Astrocyte (in vitro differentiated cells and primary cell): ENCODE measurements at regions not wholly inside any gene's neighbourhood (a gene's known extent, or its start where the extent isn't known, plus 50 kb on each side); places are given as distances from the start of the nearest gene placed in this dataset.

ENCODE experiments used
- DNase-seq: peaks from one replicate; pipeline ENCODE4 v3.0.0-alpha.2; 2010; ENCODE audit warnings: low read depth
- FAIRE-seq: peaks from 2 replicates; lab custom pipeline; 2011; peaks lifted over from hg19 to GRCh38; lab: Jason Lieb, UNC
- H2AFZ ChIP-seq: 2 replicates; pipeline ENCODE4 v1.6.0; 2012; ENCODE audit warnings: low read depth, low read length, inconsistent platforms
- H3K27ac ChIP-seq: 2 replicates; pipeline ENCODE4 v1.5.1; 2011; ENCODE audit warnings: low read depth, low read length, inconsistent platforms
- H3K27me3 ChIP-seq: 2 replicates; pipeline ENCODE4 v1.6.0; 2011; ENCODE audit warnings: low read length, inconsistent platforms; ENCODE audit not compliant: insufficient read depth
- H3K36me3 ChIP-seq: 2 replicates; pipeline ENCODE4 v1.5.1; 2011; ENCODE audit warnings: low read length, inconsistent platforms; ENCODE audit not compliant: insufficient read depth
- H3K4me1 ChIP-seq: 2 replicates; pipeline ENCODE4 v1.5.1; 2011; ENCODE audit warnings: low read length, inconsistent platforms; ENCODE audit not compliant: insufficient read depth
- H3K4me2 ChIP-seq: 2 replicates; pipeline ENCODE4 v1.6.0; 2012; ENCODE audit warnings: low read length, inconsistent platforms
- H3K4me3 ChIP-seq: 2 replicates; pipeline ENCODE4 v1.5.1; 2011; ENCODE audit warnings: low read depth, mild to moderate bottlenecking, low read length, inconsistent platforms; ENCODE audit not compliant: insufficient read depth
- H3K79me2 ChIP-seq: 2 replicates; pipeline ENCODE4 v1.6.0; 2012; ENCODE audit warnings: mild to moderate bottlenecking, low read length, inconsistent platforms; ENCODE audit not compliant: insufficient read depth
- H3K9ac ChIP-seq: 2 replicates; pipeline ENCODE4 v1.6.0; 2012; ENCODE audit warnings: mild to moderate bottlenecking, low read length, inconsistent platforms
- H3K9me3 ChIP-seq: 2 replicates; pipeline ENCODE4 v1.5.1; 2012; ENCODE audit warnings: low read depth, mild to moderate bottlenecking, low read length, inconsistent platforms; ENCODE audit not compliant: insufficient read depth
- H4K20me1 ChIP-seq: 2 replicates; pipeline ENCODE4 v1.6.0; 2012; ENCODE audit warnings: low read length, inconsistent platforms; ENCODE audit not compliant: insufficient read depth
- H3K27ac Mint-ChIP-seq: one replicate; pipeline ENCODE4 v1.8.0; 2021; ENCODE audit warnings: mild to moderate bottlenecking, mixed read lengths; ENCODE audit not compliant: unreplicated experiment
- H3K27me3 Mint-ChIP-seq: one replicate; pipeline ENCODE4 v1.8.0; 2021; ENCODE audit warnings: low read depth, mixed read lengths; ENCODE audit not compliant: unreplicated experiment
- H3K36me3 Mint-ChIP-seq: one replicate; pipeline ENCODE4 v1.8.0; 2021; ENCODE audit warnings: low read depth, mixed read lengths; ENCODE audit not compliant: unreplicated experiment
- H3K4me1 Mint-ChIP-seq: one replicate; pipeline ENCODE4 v1.8.0; 2021; ENCODE audit warnings: low read depth, mixed read lengths; ENCODE audit not compliant: unreplicated experiment
- H3K4me3 Mint-ChIP-seq: one replicate; pipeline ENCODE4 v1.8.0; 2021; ENCODE audit warnings: mild to moderate bottlenecking, moderate library complexity, mixed read lengths; ENCODE audit not compliant: unreplicated experiment
- H3K9me3 Mint-ChIP-seq: one replicate; pipeline ENCODE4 v1.8.0; 2021; ENCODE audit warnings: mild to moderate bottlenecking, mixed read lengths; ENCODE audit not compliant: unreplicated experiment
- EZH2 ChIP-seq: IDR thresholded peaks from 2 replicates; pipeline ENCODE4 v1.6.1; 2012; ENCODE audit warnings: mild to moderate bottlenecking, low read length, inconsistent platforms; ENCODE audit not compliant: insufficient read depth
- TF ChIP-seq, protein P1 (sequence below): IDR thresholded peaks from 2 replicates; pipeline ENCODE4 v1.5.1; 2011; ENCODE audit warnings: low read depth, mild to moderate bottlenecking, inconsistent platforms, low read length, moderate library complexity; ENCODE audit not compliant: insufficient read depth

DNA sequence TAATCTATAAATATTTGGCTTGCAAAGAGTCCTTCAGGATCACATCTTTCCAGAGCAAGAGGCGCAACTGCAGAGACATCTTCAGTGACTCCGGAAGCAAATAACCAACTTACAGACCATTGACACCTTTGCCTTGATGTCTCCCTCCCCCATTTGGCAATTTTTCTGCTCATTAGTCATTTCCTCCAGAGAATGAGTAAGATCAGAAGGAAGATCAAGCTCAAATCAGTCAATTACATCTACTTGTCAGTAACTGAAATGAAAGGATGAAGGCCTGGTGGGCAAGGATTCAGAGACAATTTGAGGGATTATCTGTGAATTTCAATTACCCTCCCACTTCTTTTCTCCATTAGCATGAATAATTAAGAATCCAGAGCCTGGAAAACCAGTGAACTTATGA, 665.6 kb upstream of the CPEB2 start:
- no peak overlapping the region for H3K27ac ChIP-seq
- no peak for DNase-seq
- no peaks in the 10 kb centered on the region for H3K79me2 ChIP-seq
- H2AFZ ChIP-seq: no peak overlapping the region
- Mint-ChIP-seq H3K4me1 (peaks cover 20% of the 10 kb centered on the region), H3K27me3 (peaks cover 2% of the 10 kb centered on the region), H3K4me3 (no peak overlapping the region), H3K27ac (no peak overlapping the region), H3K36me3 (no peaks in the 10 kb centered on the region), H3K9me3 (no peaks in the 10 kb centered on the region)
- no peak overlapping the region for H3K4me3 ChIP-seq
- H3K36me3 ChIP-seq: no peaks in the 10 kb centered on the region
- H3K4me2 ChIP-seq: no peak overlapping the region
- FAIRE-seq: no peak
- H3K9me3 ChIP-seq: no peaks in the 10 kb centered on the region
- TF ChIP-seq EZH2: no peak
- no peaks in the 10 kb centered on the region for H3K27me3 ChIP-seq
- H3K9ac ChIP-seq: no peak overlapping the region
- H3K4me1 ChIP-seq: no peaks in the 10 kb centered on the region
- H4K20me1 ChIP-seq: no peaks in the 10 kb centered on the region

DNA sequence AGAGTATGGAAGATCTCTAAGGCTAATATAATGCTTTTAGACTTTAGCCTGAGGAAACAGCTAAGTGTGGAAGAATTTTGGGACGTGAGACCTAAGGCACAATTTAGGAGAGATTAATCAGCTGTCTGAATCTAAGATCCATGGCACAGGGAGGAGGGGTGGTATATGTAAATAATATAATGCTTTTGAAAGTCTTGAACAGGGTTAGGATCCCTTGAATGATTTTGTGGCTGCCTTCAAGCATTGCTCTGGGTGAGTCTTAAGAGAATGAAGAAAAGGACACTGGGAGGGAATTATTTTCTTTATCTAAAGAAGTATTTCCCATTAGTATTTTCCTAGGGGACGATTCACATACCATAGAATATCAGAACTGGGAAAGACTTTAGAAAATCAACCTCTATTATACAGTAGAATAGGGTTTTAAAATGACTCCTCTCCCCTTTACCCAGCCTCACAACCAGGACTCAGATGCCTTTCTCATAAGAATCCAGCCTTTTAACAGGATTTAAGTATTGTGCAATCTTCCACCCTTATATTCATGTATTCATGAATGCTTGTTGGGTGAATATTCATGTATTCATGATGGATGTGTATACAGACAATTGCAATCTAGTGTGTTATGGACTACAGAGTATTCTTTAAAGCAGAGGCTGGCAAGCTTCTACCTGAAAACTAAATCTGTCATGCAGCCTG, 664.2 kb upstream of the CPEB2 start:
- no peak overlapping the region for H3K4me3 ChIP-seq
- DNase-seq (no peak), FAIRE-seq (no peak)
- no peaks in the 10 kb centered on the region for H3K9me3 Mint-ChIP-seq
- peaks cover 20% of the 10 kb centered on the region for H3K4me1 Mint-ChIP-seq
- H4K20me1 ChIP-seq: no peaks in the 10 kb centered on the region
- no peaks in the 10 kb centered on the region for H3K36me3 Mint-ChIP-seq
- no peaks in the 10 kb centered on the region for H3K36me3 ChIP-seq
- no peak overlapping the region for H3K4me3 Mint-ChIP-seq
- TF ChIP-seq, protein P1, sequence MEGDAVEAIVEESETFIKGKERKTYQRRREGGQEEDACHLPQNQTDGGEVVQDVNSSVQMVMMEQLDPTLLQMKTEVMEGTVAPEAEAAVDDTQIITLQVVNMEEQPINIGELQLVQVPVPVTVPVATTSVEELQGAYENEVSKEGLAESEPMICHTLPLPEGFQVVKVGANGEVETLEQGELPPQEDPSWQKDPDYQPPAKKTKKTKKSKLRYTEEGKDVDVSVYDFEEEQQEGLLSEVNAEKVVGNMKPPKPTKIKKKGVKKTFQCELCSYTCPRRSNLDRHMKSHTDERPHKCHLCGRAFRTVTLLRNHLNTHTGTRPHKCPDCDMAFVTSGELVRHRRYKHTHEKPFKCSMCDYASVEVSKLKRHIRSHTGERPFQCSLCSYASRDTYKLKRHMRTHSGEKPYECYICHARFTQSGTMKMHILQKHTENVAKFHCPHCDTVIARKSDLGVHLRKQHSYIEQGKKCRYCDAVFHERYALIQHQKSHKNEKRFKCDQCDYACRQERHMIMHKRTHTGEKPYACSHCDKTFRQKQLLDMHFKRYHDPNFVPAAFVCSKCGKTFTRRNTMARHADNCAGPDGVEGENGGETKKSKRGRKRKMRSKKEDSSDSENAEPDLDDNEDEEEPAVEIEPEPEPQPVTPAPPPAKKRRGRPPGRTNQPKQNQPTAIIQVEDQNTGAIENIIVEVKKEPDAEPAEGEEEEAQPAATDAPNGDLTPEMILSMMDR: no peak
- no peak for TF ChIP-seq EZH2
- no peaks in the 10 kb centered on the region for H3K4me1 ChIP-seq
- H3K27ac Mint-ChIP-seq: no peak overlapping the region
- H3K9me3 ChIP-seq: no peaks in the 10 kb centered on the region
- no peaks in the 10 kb centered on the region for H3K79me2 ChIP-seq
- no peaks in the 10 kb centered on the region for H3K27me3 ChIP-seq
- H3K27me3 Mint-ChIP-seq: peaks cover 2% of the 10 kb centered on the region
- no peak overlapping the region for H2AFZ ChIP-seq
- H3K4me2 ChIP-seq: no peak overlapping the region
- no peak overlapping the region for H3K27ac ChIP-seq
- no peak overlapping the region for H3K9ac ChIP-seq

DNA sequence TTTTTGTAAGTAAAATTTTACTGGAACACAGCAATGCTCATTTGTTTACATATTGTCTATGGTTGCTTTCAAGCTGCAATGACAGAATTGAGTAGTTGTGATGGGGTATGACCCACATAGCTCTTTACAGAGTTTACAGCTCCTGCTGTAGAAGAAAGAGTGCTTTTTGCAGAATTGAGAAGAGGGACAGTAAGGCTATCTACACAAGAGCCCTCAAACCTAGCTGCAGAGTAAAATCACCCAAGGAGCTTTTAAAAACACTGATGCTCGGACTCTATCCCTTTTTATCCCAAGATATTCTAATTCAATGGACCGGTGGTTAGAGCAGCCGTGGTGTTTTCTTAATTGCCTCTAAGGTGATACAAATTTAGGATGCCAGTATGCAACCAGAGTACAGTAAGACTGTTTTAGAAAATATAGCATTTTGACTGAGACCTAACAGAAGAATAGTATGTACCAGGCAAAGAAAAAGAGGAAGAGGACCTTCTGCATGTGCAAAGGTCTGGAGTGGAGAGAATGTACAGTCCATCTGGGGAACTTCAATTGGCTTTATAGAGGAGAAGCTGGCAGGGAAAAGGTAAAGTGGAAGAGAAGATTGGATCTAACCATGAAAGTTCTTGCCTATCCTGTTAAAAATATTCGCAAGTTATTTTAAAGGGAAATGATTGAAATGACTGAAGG, 663.6 kb upstream of the CPEB2 start:
- Histone ChIP-seq H3K9me3 (no peaks in the 10 kb centered on the region), H3K27ac (no peak overlapping the region), H3K27me3 (no peaks in the 10 kb centered on the region), H3K9ac (no peak overlapping the region), H2AFZ (no peak overlapping the region), H3K4me3 (no peak overlapping the region), H3K4me2 (no peak overlapping the region), H4K20me1 (no peaks in the 10 kb centered on the region), H3K79me2 (no peaks in the 10 kb centered on the region), H3K36me3 (no peaks in the 10 kb centered on the region), H3K4me1 (no peaks in the 10 kb centered on the region)
- Mint-ChIP-seq H3K27ac (no peak overlapping the region), H3K36me3 (no peaks in the 10 kb centered on the region), H3K27me3 (peaks cover 2% of the 10 kb centered on the region), H3K4me1 (peaks cover 20% of the 10 kb centered on the region), H3K4me3 (no peak overlapping the region), H3K9me3 (no peaks in the 10 kb centered on the region)
- DNase-seq: no peak
- TF ChIP-seq, protein P1: no peak
- TF ChIP-seq EZH2: no peak
- FAIRE-seq: no peak
